MM.1S (cell line): ENCODE measurements at regions not wholly inside any gene's neighbourhood (a gene's known extent, or its start where the extent isn't known, plus 50 kb on each side); places are given as distances from the start of the nearest gene placed in this dataset.

ENCODE experiments used
- DNase-seq: peaks from one replicate; pipeline ENCODE4 v3.0.0-alpha.2; 2015
- H2AFZ ChIP-seq: fragments of 300-600 bp; sonication (generic); 2 replicates; pipeline ENCODE4 v1.6.0; 2016; ENCODE audit warnings: antibody characterized with exemption, low read length
- H3F3A ChIP-seq: fragments of 300-600 bp; sonication (generic); 2 replicates; pipeline ENCODE4 v1.6.1; 2016; ENCODE audit warnings: mild to moderate bottlenecking, antibody characterized with exemption, low read length, moderate library complexity, mixed read lengths; ENCODE audit not compliant: insufficient read depth
- H3K27ac ChIP-seq: fragments of 300-600 bp; sonication (generic); 2 replicates; pipeline ENCODE4 v1.5.1; 2016; ENCODE audit warnings: mild to moderate bottlenecking, low read length
- H3K27me3 ChIP-seq: fragments of 300-600 bp; sonication (generic); replicated peaks from 2 replicates; pipeline ENCODE4 v1.6.0; 2016; ENCODE audit warnings: low read length; ENCODE audit not compliant: insufficient read depth
- H3K36me3 ChIP-seq: fragments of 300-600 bp; sonication (generic); replicated peaks from 2 replicates; pipeline ENCODE4 v1.6.1; 2016; ENCODE audit warnings: mild to moderate bottlenecking, low read length, mixed read lengths; ENCODE audit not compliant: insufficient read depth
- H3K4me1 ChIP-seq: fragments of 300-600 bp; sonication (generic); 2 replicates; pipeline ENCODE4 v1.6.1; 2016; ENCODE audit warnings: low read length, mixed read lengths
- H3K4me2 ChIP-seq: fragments of 300-600 bp; sonication (generic); 2 replicates; pipeline ENCODE4 v1.6.0; 2016; ENCODE audit warnings: low read depth, low read length
- H3K4me3 ChIP-seq: fragments of 300-600 bp; sonication (generic); 2 replicates; pipeline ENCODE4 v1.5.1; 2016; ENCODE audit warnings: low read length, mixed read lengths
- H3K79me2 ChIP-seq: fragments of 300-600 bp; sonication (generic); 2 replicates; pipeline ENCODE4 v1.6.1; 2016; ENCODE audit warnings: mixed run types, low read length, mixed read lengths
- H3K9ac ChIP-seq: fragments of 300-600 bp; sonication (generic); 2 replicates; pipeline ENCODE4 v1.6.1; 2016; ENCODE audit warnings: low read length, mixed read lengths
- H3K9me2 ChIP-seq: fragments of 300-600 bp; sonication (generic); replicated peaks from 2 replicates; pipeline ENCODE4 v1.6.1; 2016; ENCODE audit warnings: mild to moderate bottlenecking, low read length, mixed read lengths; ENCODE audit not compliant: insufficient read depth
- H3K9me3 ChIP-seq: fragments of 300-600 bp; sonication (generic); replicated peaks from 2 replicates; pipeline ENCODE4 v1.6.1; 2016; ENCODE audit warnings: mild to moderate bottlenecking, low read length, mixed read lengths; ENCODE audit not compliant: insufficient read depth
- H4K20me1 ChIP-seq: fragments of 300-600 bp; sonication (generic); 2 replicates; pipeline ENCODE4 v1.6.1; 2016; ENCODE audit warnings: mild to moderate bottlenecking, low read length, moderate library complexity, mixed read lengths; ENCODE audit not compliant: insufficient read depth
- CTCF ChIP-seq: fragments of 300-600 bp; sonication (generic); IDR thresholded peaks from 2 replicates; pipeline ENCODE4 v1.5.1; 2016; ENCODE audit warnings: antibody characterized with exemption, low read length, mixed read lengths
- EZH2 ChIP-seq: fragments of 300-600 bp; sonication (generic); optimal IDR thresholded peaks from 2 replicates; pipeline ENCODE3; 2017; ENCODE audit warnings: low read depth, mild to moderate bottlenecking, antibody characterized with exemption, low read length, mixed read lengths
- EZH2phosphoT487 ChIP-seq: fragments of 300-600 bp; sonication (generic); IDR thresholded peaks from 2 replicates; pipeline ENCODE4 v1.6.1; 2018; ENCODE audit warnings: antibody characterized with exemption, low read length

GRCh38 chr7:106537119-106537518 lies 123.8 kb downstream of the CCDC71L start:
- Histone ChIP-seq H3K27ac (no peak overlapping the region), H3K27me3 (no peaks in the 10 kb centered on the region), H3F3A (no peaks in the 10 kb centered on the region), H3K4me3 (no peak overlapping the region), H3K9ac (no peak overlapping the region), H3K36me3 (no peaks in the 10 kb centered on the region), H2AFZ (no peak overlapping the region), H4K20me1 (no peaks in the 10 kb centered on the region), H3K4me2 (no peak overlapping the region), H3K9me2 (no peaks in the 10 kb centered on the region), H3K9me3 (no peaks in the 10 kb centered on the region), H3K4me1 (no peaks in the 10 kb centered on the region), H3K79me2 (no peaks in the 10 kb centered on the region)
- DNase-seq = no peak
- TF ChIP-seq EZH2phosphoT487 (no peak), CTCF (no peak)

- Histone ChIP-seq H2AFZ (no peak overlapping the region), H3K9me3 (no peaks in the 10 kb centered on the region), H4K20me1 (no peaks in the 10 kb centered on the region), H3K4me3 (no peak overlapping the region), H3K27me3 (no peaks in the 10 kb centered on the region), H3K4me1 (no peaks in the 10 kb centered on the region), H3K9me2 (no peaks in the 10 kb centered on the region), H3K27ac (no peak overlapping the region), H3K4me2 (no peak overlapping the region), H3K79me2 (no peaks in the 10 kb centered on the region), H3K9ac (no peak overlapping the region), H3F3A (no peaks in the 10 kb centered on the region), H3K36me3 (no peaks in the 10 kb centered on the region)
- no peak for DNase-seq
- TF ChIP-seq EZH2phosphoT487 (no peak), EZH2 (no peak), CTCF (no peak)
Observed at GRCh38 chr7:106536079-106536478, 124.9 kb downstream of the CCDC71L start.

GRCh38 chr7:106535234-106535932 lies 125.6 kb downstream of the CCDC71L start:
- TF ChIP-seq EZH2 (no peak), CTCF (no peak), EZH2phosphoT487 (no peak)
- no peak for DNase-seq
- no peaks in the 10 kb centered on the region for H3K9me2 ChIP-seq
- H3K27me3 ChIP-seq = no peaks in the 10 kb centered on the region
- no peaks in the 10 kb centered on the region for H3K4me1 ChIP-seq
- H3K79me2 ChIP-seq = no peaks in the 10 kb centered on the region
- no peak overlapping the region for H3K27ac ChIP-seq
- H3K9ac ChIP-seq = no peak overlapping the region
- H3K36me3 ChIP-seq = no peaks in the 10 kb centered on the region
- no peaks in the 10 kb centered on the region for H3K9me3 ChIP-seq
- H3K4me2 ChIP-seq = no peak overlapping the region
- H2AFZ ChIP-seq = no peak overlapping the region
- no peaks in the 10 kb centered on the region for H4K20me1 ChIP-seq
- no peaks in the 10 kb centered on the region for H3F3A ChIP-seq
- H3K4me3 ChIP-seq = no peak overlapping the region
